PC-9 (cell line): ENCODE measurements at regions not wholly inside any gene's neighbourhood (a gene's known extent, or its start where the extent isn't known, plus 50 kb on each side); places are given as distances from the start of the nearest gene placed in this dataset.

Experiments used
- BruUV-seq: library from RNA; stranded (reverse); fragments of 400-500 nt; replicated peaks from 2 replicates; lab custom pipeline; 2021; lab: Mats Ljungman, UMichigan
- CTCF ChIA-PET: fragments of 300-600 bp; sonication (Branson Sonifier 250); formaldehyde crosslinking; loops from one replicate; lab custom pipeline; 2022; ENCODE audit warnings: antibody characterized with exemption; lab: Charles Lee
- POLR2A ChIA-PET: fragments of 300-600 bp; sonication (Branson Sonifier 250); formaldehyde crosslinking; loops from one replicate; lab custom pipeline; 2022; ENCODE audit warnings: antibody characterized with exemption; ENCODE audit not compliant: unreplicated experiment; lab: Charles Lee
- DNase-seq, 2 experiments: peaks; one replicate each; pipeline versions ENCODE4 v3.0.0 to v3.0.0-alpha.2; 2015 to 2022; ENCODE audit warnings: mixed read lengths in 1 of 2
- H2AFZ ChIP-seq: fragments of 200-600 bp; sonication (generic); 2 replicates; pipeline ENCODE4 v1.8.1; 2017; ENCODE audit warnings: antibody characterized with exemption
- H3F3A ChIP-seq: fragments of 200-600 bp; sonication (generic); 2 replicates; pipeline ENCODE4 v1.8.1; 2017; ENCODE audit warnings: antibody characterized with exemption, mild to moderate bottlenecking, low read depth; ENCODE audit not compliant: insufficient read depth
- H3K27ac ChIP-seq: fragments of 200-600 bp; sonication (generic); 2 replicates; pipeline ENCODE4 v1.6.1; 2016; ENCODE audit warnings: mixed run types
- H3K27me3 ChIP-seq: fragments of 200-600 bp; sonication (generic); 2 replicates; pipeline ENCODE4 v1.6.1; 2016; ENCODE audit warnings: low read depth, mixed run types; ENCODE audit not compliant: insufficient read depth
- H3K36me3 ChIP-seq: fragments of 200-600 bp; sonication (generic); 2 replicates; pipeline ENCODE4 v1.6.1; 2016; ENCODE audit warnings: low read depth, mixed run types
- H3K4me1 ChIP-seq: fragments of 200-600 bp; sonication (generic); replicated peaks from 2 replicates; pipeline ENCODE4 v1.6.1; 2016; ENCODE audit warnings: mixed run types; ENCODE audit not compliant: insufficient read depth
- H3K4me2 ChIP-seq: fragments of 200-600 bp; sonication (generic); 2 replicates; pipeline ENCODE4 v1.6.1; 2017; ENCODE audit warnings: mixed run types
- H3K4me3 ChIP-seq: fragments of 200-600 bp; sonication (generic); 2 replicates; pipeline ENCODE4 v1.6.1; 2016; ENCODE audit warnings: mixed run types
- H3K79me2 ChIP-seq: fragments of 200-600 bp; sonication (generic); 2 replicates; pipeline ENCODE4 v1.6.1; 2017; ENCODE audit warnings: low read depth, mixed run types
- H3K9me2 ChIP-seq: fragments of 200-600 bp; sonication (generic); 2 replicates; pipeline ENCODE4 v1.8.1; 2017; ENCODE audit warnings: mild to moderate bottlenecking; ENCODE audit not compliant: insufficient read depth
- H3K9me3 ChIP-seq: fragments of 200-600 bp; sonication (generic); 2 replicates; pipeline ENCODE4 v1.8.1; 2016; ENCODE audit warnings: low read depth; ENCODE audit not compliant: insufficient read depth
- H4K20me1 ChIP-seq: fragments of 200-600 bp; sonication (generic); 2 replicates; pipeline ENCODE4 v1.8.1; 2017; ENCODE audit not compliant: insufficient read depth
- EZH2 ChIP-seq: fragments of 200-600 bp; sonication (generic); IDR thresholded peaks from 2 replicates; pipeline ENCODE4 v1.8.0; 2017; ENCODE audit warnings: antibody characterized with exemption, low read depth
- intact Hi-C: fragments of 100-400 bp; cut with micrococcal nuclease; formaldehyde crosslinking; loops from one replicate; pipeline ENCODE4 v1.10.0; 2022; ENCODE audit not compliant: unreplicated experiment
- TF ChIP-seq, protein P1 (sequence below): fragments of 200-600 bp; sonication (generic); conservative IDR thresholded peaks from 2 replicates; pipeline ENCODE4 v1.6.1; 2017; ENCODE audit warnings: mixed run types, antibody characterized with exemption, mild to moderate bottlenecking, moderate library complexity

DNA sequence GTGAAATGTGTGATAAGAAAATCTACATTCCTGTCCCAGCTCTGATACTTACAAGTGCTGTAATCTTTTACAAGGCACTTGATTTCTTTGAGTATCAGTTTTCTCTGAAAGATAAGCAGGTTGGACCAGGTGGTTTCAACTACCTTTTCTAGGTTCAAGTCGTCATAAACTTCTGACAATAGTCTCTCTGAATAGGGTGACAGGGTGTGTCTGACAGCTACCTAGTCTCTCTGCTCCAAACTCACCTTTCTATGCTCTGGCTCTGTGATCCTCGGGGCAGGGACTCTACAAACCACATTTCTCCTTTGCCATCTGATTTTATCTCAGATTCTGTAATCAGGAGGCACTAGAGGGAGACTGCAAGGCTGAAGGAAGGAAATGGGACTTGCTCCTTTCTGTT is 137.7 kb upstream of the SYT1 start:
- TF ChIP-seq EZH2 = no peak
- TF ChIP-seq, protein P1, sequence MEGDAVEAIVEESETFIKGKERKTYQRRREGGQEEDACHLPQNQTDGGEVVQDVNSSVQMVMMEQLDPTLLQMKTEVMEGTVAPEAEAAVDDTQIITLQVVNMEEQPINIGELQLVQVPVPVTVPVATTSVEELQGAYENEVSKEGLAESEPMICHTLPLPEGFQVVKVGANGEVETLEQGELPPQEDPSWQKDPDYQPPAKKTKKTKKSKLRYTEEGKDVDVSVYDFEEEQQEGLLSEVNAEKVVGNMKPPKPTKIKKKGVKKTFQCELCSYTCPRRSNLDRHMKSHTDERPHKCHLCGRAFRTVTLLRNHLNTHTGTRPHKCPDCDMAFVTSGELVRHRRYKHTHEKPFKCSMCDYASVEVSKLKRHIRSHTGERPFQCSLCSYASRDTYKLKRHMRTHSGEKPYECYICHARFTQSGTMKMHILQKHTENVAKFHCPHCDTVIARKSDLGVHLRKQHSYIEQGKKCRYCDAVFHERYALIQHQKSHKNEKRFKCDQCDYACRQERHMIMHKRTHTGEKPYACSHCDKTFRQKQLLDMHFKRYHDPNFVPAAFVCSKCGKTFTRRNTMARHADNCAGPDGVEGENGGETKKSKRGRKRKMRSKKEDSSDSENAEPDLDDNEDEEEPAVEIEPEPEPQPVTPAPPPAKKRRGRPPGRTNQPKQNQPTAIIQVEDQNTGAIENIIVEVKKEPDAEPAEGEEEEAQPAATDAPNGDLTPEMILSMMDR = no peak
- Histone ChIP-seq H3K4me2 (peak overlapping the region; percentile 42; the same call in 1 of the 2 replicates), H3K27ac (no peak overlapping the region), H3F3A (no peaks in the 10 kb centered on the region), H2AFZ (peak overlapping the region; percentile 72; the same call in 1 of the 2 replicates), H3K36me3 (no peaks in the 10 kb centered on the region), H3K4me1 (peaks cover 6% of the 10 kb centered on the region; the same call in 1 of the 2 replicates), H3K9me3 (no peaks in the 10 kb centered on the region), H3K4me3 (no peak overlapping the region), H3K79me2 (no peaks in the 10 kb centered on the region), H4K20me1 (no peaks in the 10 kb centered on the region), H3K9me2 (no peaks in the 10 kb centered on the region), H3K27me3 (no peaks in the 10 kb centered on the region)
- no TSS peak for BruUV-seq
- ChIA-PET POLR2A (no interaction called here), CTCF (no interaction called here)
- intact Hi-C loops = no loop called here
- DNase-seq = peak in 1 of 2 experiments; percentile 10

DNA sequence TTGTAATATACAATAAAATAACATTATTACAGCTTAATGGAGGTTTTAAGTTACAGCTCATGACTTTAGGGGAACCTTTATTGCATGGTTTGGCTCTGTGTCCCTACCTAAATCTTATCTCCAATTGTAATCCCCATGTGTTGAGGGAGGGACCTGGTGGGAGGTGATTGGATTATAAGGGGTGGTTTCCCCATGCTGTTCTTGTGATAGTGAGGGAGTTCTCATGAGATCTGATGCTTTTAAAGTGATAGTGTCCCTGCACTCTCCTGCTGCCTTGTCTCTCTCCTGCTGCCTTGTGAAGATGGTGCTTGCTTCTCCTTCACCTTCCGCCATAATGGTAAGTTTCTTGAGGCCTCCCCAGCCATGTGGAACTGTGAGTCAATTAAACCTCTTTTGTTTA is 132.1 kb upstream of the SYT1 start:
- H3K79me2 ChIP-seq = no peaks in the 10 kb centered on the region
- no peaks in the 10 kb centered on the region for H3K27me3 ChIP-seq
- BruUV-seq = no TSS peak
- H3F3A ChIP-seq = no peaks in the 10 kb centered on the region
- ChIA-PET POLR2A (no interaction called here), CTCF (no interaction called here)
- no peaks in the 10 kb centered on the region for H3K36me3 ChIP-seq
- TF ChIP-seq, protein P1 = no peak
- TF ChIP-seq EZH2 = no peak
- no peaks in the 10 kb centered on the region for H3K9me3 ChIP-seq
- no peak overlapping the region for H2AFZ ChIP-seq
- H3K4me2 ChIP-seq = no peak overlapping the region
- intact Hi-C loops = no loop called here
- H3K27ac ChIP-seq = no peak overlapping the region
- H4K20me1 ChIP-seq = no peaks in the 10 kb centered on the region
- no peak for DNase-seq
- no peak overlapping the region for H3K4me3 ChIP-seq
- no peaks in the 10 kb centered on the region for H3K4me1 ChIP-seq
- H3K9me2 ChIP-seq = no peaks in the 10 kb centered on the region

DNA sequence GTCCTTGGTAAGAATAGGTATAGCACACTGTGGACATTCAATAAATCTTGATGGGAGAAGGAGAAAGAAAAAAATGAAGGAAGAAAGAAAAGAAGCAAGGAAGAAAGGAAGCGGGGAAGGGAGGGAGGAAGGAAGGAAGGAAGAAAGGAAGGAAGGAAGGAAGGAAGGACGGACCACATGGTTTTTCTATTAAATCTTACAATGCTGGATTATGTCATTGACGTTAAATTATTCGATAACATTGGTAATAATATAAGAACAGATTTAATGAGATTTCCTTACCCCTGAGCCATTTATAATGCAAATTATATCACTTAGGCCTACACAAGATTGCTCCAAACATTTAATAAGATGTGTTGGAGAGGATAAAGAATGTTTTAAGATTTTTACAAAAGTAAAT is 124.9 kb upstream of the SYT1 start:
- Histone ChIP-seq H3K4me1 (no peaks in the 10 kb centered on the region), H3K4me2 (no peak overlapping the region), H2AFZ (no peak overlapping the region; the same call in 1 of the 2 replicates), H3K79me2 (no peaks in the 10 kb centered on the region), H4K20me1 (no peaks in the 10 kb centered on the region), H3F3A (no peaks in the 10 kb centered on the region), H3K36me3 (no peaks in the 10 kb centered on the region), H3K27ac (no peak overlapping the region), H3K4me3 (no peak overlapping the region), H3K9me2 (no peaks in the 10 kb centered on the region), H3K27me3 (no peaks in the 10 kb centered on the region), H3K9me3 (no peaks in the 10 kb centered on the region)
- TF ChIP-seq EZH2 = no peak
- TF ChIP-seq, protein P1 = no peak
- ChIA-PET POLR2A (no interaction called here), CTCF (no interaction called here)
- no peak for DNase-seq
- intact Hi-C loops = no loop called here
- no TSS peak for BruUV-seq
